ENCODE measurements at regions not wholly inside any gene's neighbourhood (a gene's known extent, or its start where the extent isn't known, plus 50 kb on each side); places are given as distances from the start of the nearest gene placed in this dataset.
A peak's percentile ranks its signal among the peaks of the same experiment; 100 is the strongest.

DNA sequence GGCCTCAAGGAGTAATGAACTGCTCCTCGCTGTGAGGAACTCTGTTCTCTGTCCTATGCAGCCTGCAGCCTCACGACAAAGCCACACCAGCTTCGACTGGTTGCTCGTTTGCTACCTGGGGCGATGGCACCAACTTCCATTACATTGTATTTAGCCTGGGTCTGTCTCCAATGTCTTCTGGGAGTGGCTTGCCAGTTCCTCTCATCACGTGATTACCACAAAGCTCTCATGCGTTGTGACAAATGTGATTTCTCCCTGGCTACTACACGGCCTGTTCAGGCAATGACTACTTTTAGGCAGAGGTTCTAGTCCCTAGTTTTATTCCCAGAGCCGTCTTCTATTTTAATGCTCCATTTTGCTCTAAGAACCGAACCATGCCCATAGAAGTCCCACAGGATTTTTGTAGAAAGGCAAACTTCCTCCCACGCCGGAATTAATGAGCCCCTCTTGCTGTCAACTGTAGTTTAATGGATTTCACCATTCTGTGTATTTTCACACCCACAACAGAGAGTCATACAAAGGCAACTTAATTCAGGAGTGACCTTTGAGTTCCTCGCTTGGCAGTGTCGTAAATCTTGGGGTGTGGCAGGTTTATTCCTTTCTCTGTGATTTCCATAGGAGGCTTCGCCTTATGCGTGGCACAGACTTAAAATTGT, 351.9 kb downstream of the EFNB2 start:
- no peaks in the 10 kb centered on the region for H3K27me3 Mint-ChIP-seq (ENCODE audit: low read depth)
- peaks cover 16% of the 10 kb centered on the region for H3K4me1 Mint-ChIP-seq (ENCODE audit: low read depth)
- no peak overlapping the region for H3K4me3 Mint-ChIP-seq (ENCODE audit: unreplicated experiment)
- H3K36me3 Mint-ChIP-seq (ENCODE audit: low read depth) = peaks cover 2% of the 10 kb centered on the region
- H3K27ac Mint-ChIP-seq (ENCODE audit: unreplicated experiment) = no peak overlapping the region
- peaks cover 9% of the 10 kb centered on the region for H3K9me3 Mint-ChIP-seq (ENCODE audit: low read depth)
- no peak for DNase-seq (ENCODE audit: low spot score)
- TF ChIP-seq, protein P1, sequence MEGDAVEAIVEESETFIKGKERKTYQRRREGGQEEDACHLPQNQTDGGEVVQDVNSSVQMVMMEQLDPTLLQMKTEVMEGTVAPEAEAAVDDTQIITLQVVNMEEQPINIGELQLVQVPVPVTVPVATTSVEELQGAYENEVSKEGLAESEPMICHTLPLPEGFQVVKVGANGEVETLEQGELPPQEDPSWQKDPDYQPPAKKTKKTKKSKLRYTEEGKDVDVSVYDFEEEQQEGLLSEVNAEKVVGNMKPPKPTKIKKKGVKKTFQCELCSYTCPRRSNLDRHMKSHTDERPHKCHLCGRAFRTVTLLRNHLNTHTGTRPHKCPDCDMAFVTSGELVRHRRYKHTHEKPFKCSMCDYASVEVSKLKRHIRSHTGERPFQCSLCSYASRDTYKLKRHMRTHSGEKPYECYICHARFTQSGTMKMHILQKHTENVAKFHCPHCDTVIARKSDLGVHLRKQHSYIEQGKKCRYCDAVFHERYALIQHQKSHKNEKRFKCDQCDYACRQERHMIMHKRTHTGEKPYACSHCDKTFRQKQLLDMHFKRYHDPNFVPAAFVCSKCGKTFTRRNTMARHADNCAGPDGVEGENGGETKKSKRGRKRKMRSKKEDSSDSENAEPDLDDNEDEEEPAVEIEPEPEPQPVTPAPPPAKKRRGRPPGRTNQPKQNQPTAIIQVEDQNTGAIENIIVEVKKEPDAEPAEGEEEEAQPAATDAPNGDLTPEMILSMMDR (IDR thresholded peaks at IDR 0.05) = no peak

DNA sequence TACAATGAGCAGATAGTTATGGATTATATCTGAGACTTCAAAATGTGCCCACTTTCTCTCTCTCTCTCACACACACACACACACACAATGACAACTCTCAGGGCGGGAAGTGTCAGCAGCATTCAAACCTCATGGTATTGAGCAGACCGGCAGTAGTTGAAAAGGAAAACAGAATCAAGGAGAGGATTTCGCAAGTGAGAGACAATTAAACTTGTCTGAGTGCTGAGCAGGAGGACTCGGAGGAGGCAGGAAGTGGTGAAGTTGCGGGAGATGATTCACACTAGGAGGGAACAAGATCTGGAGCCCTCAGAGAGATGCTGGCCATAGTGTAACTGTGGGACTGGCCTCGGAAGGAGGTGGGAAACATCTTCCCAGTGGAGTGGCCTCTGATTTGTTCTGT, 353.1 kb downstream of the EFNB2 start:
- H3K36me3 Mint-ChIP-seq (ENCODE audit: low read depth) = peaks cover 2% of the 10 kb centered on the region
- peak overlapping the region; percentile 50 for H3K27ac Mint-ChIP-seq (ENCODE audit: unreplicated experiment)
- peak overlapping the region; percentile 2 for H3K4me3 Mint-ChIP-seq (ENCODE audit: unreplicated experiment)
- H3K9me3 Mint-ChIP-seq (ENCODE audit: low read depth) = peaks cover 9% of the 10 kb centered on the region
- H3K27me3 Mint-ChIP-seq (ENCODE audit: low read depth) = no peaks in the 10 kb centered on the region
- DNase-seq (ENCODE audit: low spot score) = no peak
- peaks cover 12% of the 10 kb centered on the region for H3K4me1 Mint-ChIP-seq (ENCODE audit: low read depth)
- TF ChIP-seq, protein P1 (IDR thresholded peaks at IDR 0.05) = no peak

DNA sequence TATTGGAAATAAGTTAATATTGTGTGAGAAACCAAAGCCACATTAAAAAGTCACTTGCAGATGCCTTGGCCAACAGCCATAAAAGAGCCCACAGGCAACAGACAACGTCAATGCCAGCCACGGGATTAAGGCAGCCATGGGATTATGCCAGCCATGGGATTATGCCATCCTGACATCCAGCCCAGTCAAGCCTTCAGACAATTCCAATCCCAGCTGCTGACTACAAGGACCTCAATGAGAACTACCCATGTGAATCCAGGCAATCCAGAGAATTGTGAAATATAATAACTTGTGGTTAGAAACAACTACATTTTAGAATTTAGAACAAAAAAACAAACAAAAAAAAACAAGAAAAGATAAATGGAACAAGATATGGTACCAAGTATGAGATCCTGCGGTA, 356.6 kb downstream of the EFNB2 start:
- Mint-ChIP-seq H3K27ac (ENCODE audit: unreplicated experiment) (no peak overlapping the region), H3K36me3 (ENCODE audit: low read depth) (peaks cover 2% of the 10 kb centered on the region), H3K4me1 (ENCODE audit: low read depth) (peaks cover 19% of the 10 kb centered on the region), H3K4me3 (ENCODE audit: unreplicated experiment) (no peak overlapping the region), H3K27me3 (ENCODE audit: low read depth) (no peaks in the 10 kb centered on the region), H3K9me3 (ENCODE audit: low read depth) (peaks cover 9% of the 10 kb centered on the region)
- TF ChIP-seq, protein P1 (IDR thresholded peaks at IDR 0.05) = no peak
- no peak for DNase-seq (ENCODE audit: low spot score)

DNA sequence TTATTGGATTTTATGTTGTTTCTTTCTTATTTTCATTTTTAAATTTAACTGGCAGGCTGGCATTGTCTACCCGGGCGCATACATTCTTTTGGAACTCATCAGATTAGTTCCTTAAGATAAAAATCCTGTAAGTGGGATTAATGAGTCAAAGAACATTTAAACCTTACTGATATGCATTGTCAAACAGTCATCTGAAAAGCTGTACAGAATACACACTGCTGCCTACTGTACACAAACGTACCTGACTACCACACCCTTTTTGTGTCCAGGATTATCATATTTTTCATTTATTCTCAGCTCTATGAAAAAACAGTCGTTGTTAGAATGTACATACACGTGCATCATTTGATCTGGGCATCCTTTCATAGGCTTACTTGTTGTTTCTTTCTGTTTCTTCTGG, 358.3 kb downstream of the EFNB2 start:
- no peaks in the 10 kb centered on the region for H3K27me3 Mint-ChIP-seq (ENCODE audit: low read depth)
- H3K36me3 Mint-ChIP-seq (ENCODE audit: low read depth) = peaks cover 2% of the 10 kb centered on the region
- TF ChIP-seq, protein P1 (IDR thresholded peaks at IDR 0.05) = no peak
- DNase-seq (ENCODE audit: low spot score) = no peak
- H3K4me1 Mint-ChIP-seq (ENCODE audit: low read depth) = peaks cover 20% of the 10 kb centered on the region
- no peak overlapping the region for H3K4me3 Mint-ChIP-seq (ENCODE audit: unreplicated experiment)
- peaks cover 9% of the 10 kb centered on the region for H3K9me3 Mint-ChIP-seq (ENCODE audit: low read depth)
- H3K27ac Mint-ChIP-seq (ENCODE audit: unreplicated experiment) = no peak overlapping the region

DNA sequence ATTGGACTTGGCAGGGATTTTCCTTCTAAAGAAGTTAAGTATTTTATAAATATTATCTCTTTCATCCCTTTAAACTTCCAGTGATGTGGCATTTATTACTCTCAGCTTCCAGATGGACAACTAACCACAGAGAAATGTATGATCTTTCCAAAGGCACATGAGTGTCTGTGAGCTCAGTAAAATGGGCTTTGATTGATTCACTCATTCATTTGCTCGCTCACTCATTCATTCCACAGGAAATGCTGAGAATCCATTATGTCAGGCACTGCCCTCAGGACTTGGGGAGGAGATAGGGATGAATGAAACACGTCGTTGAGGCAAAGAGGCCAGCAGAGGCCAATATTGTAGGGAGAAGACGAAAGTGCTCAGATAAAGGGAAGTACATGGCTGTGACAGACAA, 359.3 kb downstream of the EFNB2 start:
- no peak for DNase-seq (ENCODE audit: low spot score)
- peaks cover 2% of the 10 kb centered on the region for H3K36me3 Mint-ChIP-seq (ENCODE audit: low read depth)
- peaks cover 26% of the 10 kb centered on the region for H3K4me1 Mint-ChIP-seq (ENCODE audit: low read depth)
- no peak overlapping the region for H3K4me3 Mint-ChIP-seq (ENCODE audit: unreplicated experiment)
- TF ChIP-seq, protein P1 (IDR thresholded peaks at IDR 0.05) = no peak
- H3K9me3 Mint-ChIP-seq (ENCODE audit: low read depth) = peaks cover 9% of the 10 kb centered on the region
- H3K27ac Mint-ChIP-seq (ENCODE audit: unreplicated experiment) = peak overlapping the region; percentile 71
- H3K27me3 Mint-ChIP-seq (ENCODE audit: low read depth) = no peaks in the 10 kb centered on the region

Measured in chondrocyte (in vitro differentiated cells).